HepG2 (cell line): ENCODE measurements at regions not wholly inside any gene's neighbourhood (a gene's known extent, or its start where the extent isn't known, plus 50 kb on each side); places are given as distances from the start of the nearest gene placed in this dataset.

Experiments
- ATAC-seq: fragments of 200-7000 bp; cut with Tn5 transposase; 3 replicates; pipeline ENCODE4 v1.9.1; 2020; ENCODE audit warnings: mild to moderate bottlenecking, moderate library complexity
- BruUV-seq: library from RNA; stranded (reverse); fragments of 400-500 nt; replicated peaks from 2 replicates; lab custom pipeline; 2021; lab: Mats Ljungman, UMichigan
- CTCF ChIA-PET: fragments of 300-600 bp; formaldehyde crosslinking; extraction: SDS; loops from one replicate; lab custom pipeline; 2021; ENCODE audit warnings: low total read pairs, inconsistent platforms, low intra/inter-chr PET ratio; lab: Yijun Ruan, JAX
- POLR2A ChIA-PET: fragments of 350-600 bp; sonication (Branson Sonifier 250); formaldehyde crosslinking; loops from one replicate; lab custom pipeline; 2020; ENCODE audit warnings: antibody characterized with exemption, inconsistent platforms; lab: Yijun Ruan, JAX
- DNase-seq: peaks from one replicate; pipeline ENCODE4 v3.0.0-alpha.2; 2015; ENCODE audit warnings: low spot score
- FAIRE-seq: peaks from 3 replicates; lab custom pipeline; 2011; peaks lifted over from hg19 to GRCh38; lab: Jason Lieb, UNC
- H2AFZ ChIP-seq: one replicate; pipeline ENCODE4 v1.6.1; 2011; ENCODE audit warnings: low read length, inconsistent platforms
- H3K27ac ChIP-seq: fragments of 300-600 bp; 3 replicates; pipeline ENCODE4 v1.8.0; 2011; ENCODE audit warnings: mixed run types, mild to moderate bottlenecking, mixed read lengths, low read length, inconsistent platforms; ENCODE audit not compliant: insufficient read depth; ENCODE audit errors: extremely low read length
- H3K27me3 ChIP-seq, 2 experiments: fragments of 200-600 bp in 1 of 2; 2 replicates in 1 of 2; 3 replicates in 1 of 2; pipeline versions ENCODE4 v1.6.0 to v1.8.0; 2011; ENCODE audit warnings: low read length in 2 of 2, mild to moderate bottlenecking in 2 of 2, moderate library complexity in 2 of 2, inconsistent platforms in 1 of 2; ENCODE audit not compliant: insufficient read depth in 2 of 2, control insufficient read depth in 1 of 2
- H3K36me3 ChIP-seq, 2 experiments: fragments of 200-600 bp in 1 of 2; replicated peaks in 1 of 2; 2 replicates in 1 of 2; 3 replicates in 1 of 2; pipeline versions ENCODE4 v1.5.1 to v1.8.0; 2011; ENCODE audit warnings: low read length in 2 of 2, inconsistent platforms in 1 of 2; ENCODE audit not compliant: insufficient read depth in 2 of 2, control insufficient read depth in 1 of 2
- H3K4me1 ChIP-seq: 2 replicates; pipeline ENCODE4 v1.5.1; 2012; ENCODE audit warnings: low read length, inconsistent platforms; ENCODE audit not compliant: insufficient read depth
- H3K4me2 ChIP-seq: 2 replicates; pipeline ENCODE4 v1.6.0; 2011; ENCODE audit warnings: low read depth, low read length, inconsistent platforms
- H3K4me3 ChIP-seq, 3 experiments: fragments of 200-600 bp in 1 of 3; sonication (generic), shearing (Covaris generic) in 1 of 3; replicated peaks in 1 of 3; 2 replicates each; pipeline ENCODE4 v1.5.1; 2011 to 2016; ENCODE audit warnings: low read length in 3 of 3, inconsistent platforms in 2 of 3, low read depth in 2 of 3, mild to moderate bottlenecking in 2 of 3, control low read depth in 1 of 3, mixed read lengths in 1 of 3; ENCODE audit not compliant: insufficient read depth in 1 of 3
- H3K79me2 ChIP-seq: one replicate; pipeline ENCODE4 v1.6.1; 2011; ENCODE audit warnings: low read length, inconsistent platforms; ENCODE audit not compliant: insufficient read depth
- H3K9ac ChIP-seq: 2 replicates; pipeline ENCODE4 v1.6.0; 2011; ENCODE audit warnings: mild to moderate bottlenecking, low read depth, low read length, inconsistent platforms; ENCODE audit not compliant: insufficient read depth
- H3K9me3 ChIP-seq: 2 replicates; pipeline ENCODE4 v1.5.1; 2012; ENCODE audit warnings: mild to moderate bottlenecking, low read length
- H4K20me1 ChIP-seq: 2 replicates; pipeline ENCODE4 v1.6.0; 2011; ENCODE audit warnings: inconsistent platforms, mild to moderate bottlenecking, low read length, moderate library complexity; ENCODE audit not compliant: insufficient read depth
- ARNTL ChIP-seq: sonication (generic); formaldehyde crosslinking; IDR thresholded peaks from 2 replicates; pipeline ENCODE4 v1.4.0; 2020; ENCODE audit warnings: mild to moderate bottlenecking, missing genetic modification reagents
- DMAP1 ChIP-seq: IDR thresholded peaks from 2 replicates; pipeline ENCODE4 v1.6.1; 2016
- MEIS1 ChIP-seq: sonication (generic); formaldehyde crosslinking; IDR thresholded peaks from 2 replicates; pipeline ENCODE4 v1.9.0; 2021; ENCODE audit warnings: mild to moderate bottlenecking, missing genetic modification reagents, moderate library complexity, borderline replicate concordance
- MTA1 ChIP-seq: sonication (generic); formaldehyde crosslinking; IDR thresholded peaks from 2 replicates; pipeline ENCODE4 v1.4.0; 2020; ENCODE audit warnings: missing genetic modification reagents, mild to moderate bottlenecking, borderline replicate concordance
- NR1H2 ChIP-seq: sonication (generic); formaldehyde crosslinking; IDR thresholded peaks from 2 replicates; pipeline ENCODE4 v1.8.1; 2022; ENCODE audit warnings: low read depth, missing genetic modification reagents, borderline replicate concordance
- NR3C1 ChIP-seq: sonication (generic); formaldehyde crosslinking; IDR thresholded peaks from 2 replicates; pipeline ENCODE4 v1.4.0; 2020; ENCODE audit warnings: missing genetic modification reagents
- SNAPC2 ChIP-seq: sonication (generic); formaldehyde crosslinking; IDR thresholded peaks from 2 replicates; pipeline ENCODE4 v1.8.1; 2022; ENCODE audit warnings: mild to moderate bottlenecking, missing genetic modification reagents
- ZKSCAN1 ChIP-seq: fragments of 150-350 bp; IDR thresholded peaks from 2 replicates; pipeline ENCODE4 v1.6.1; 2014; ENCODE audit warnings: low read length
- ZMAT3 ChIP-seq: sonication (generic); formaldehyde crosslinking; conservative IDR thresholded peaks from 2 replicates; pipeline ENCODE4 v1.7.0; 2021; ENCODE audit warnings: missing genetic modification reagents
- ZMYM3 ChIP-seq: sonication (generic); formaldehyde crosslinking; IDR thresholded peaks from 2 replicates; pipeline ENCODE4 v1.5.1; 2020; ENCODE audit warnings: mild to moderate bottlenecking, missing genetic modification reagents
- ZNF12 ChIP-seq: sonication (generic); formaldehyde crosslinking; IDR thresholded peaks from 2 replicates; pipeline ENCODE4 v1.5.0; 2020; ENCODE audit warnings: missing genetic modification reagents
- ZNF343 ChIP-seq: sonication (generic); formaldehyde crosslinking; IDR thresholded peaks from 2 replicates; pipeline ENCODE4 v1.4.0; 2020; ENCODE audit warnings: mild to moderate bottlenecking, missing genetic modification reagents
- ZNF546 ChIP-seq: sonication (generic); formaldehyde crosslinking; conservative IDR thresholded peaks from 2 replicates; pipeline ENCODE4 v1.8.1; 2023; ENCODE audit warnings: mild to moderate bottlenecking, missing genetic modification reagents
- WGBS: methylation state at CpG from one replicate; pipeline ENCODE4 v1.1.6; 2017; ENCODE audit warnings: low lambda C conversion rate; 5-methylcytosine and 5-hydroxymethylcytosine counted together
- in situ Hi-C: cut with HindIII; loops from 2 replicates; pipeline ENCODE4 v1.10.0; 2017; ENCODE audit warnings: low pct_unique_long_range_greater_than_20kb; ENCODE audit not compliant: extremely low pct_ligation_motif_present
- intact Hi-C: fragments of 100-400 bp; cut with micrococcal nuclease; formaldehyde crosslinking; loops from one replicate; pipeline ENCODE4 v1.10.0; 2022; ENCODE audit not compliant: unreplicated experiment

GRCh38 chr10:78557433-78557925, 511.3 kb upstream of the ZMIZ1 start:
- Histone ChIP-seq H3K4me2 (no peak overlapping the region), H3K79me2 (no peaks in the 10 kb centered on the region), H3K9ac (no peak overlapping the region), H4K20me1 (no peaks in the 10 kb centered on the region), H3K27me3 (peaks cover 0 to 5% of the 10 kb centered on the region in 2 experiments; a peak in 1 of 5 replicates), H3K4me3 (no peak overlapping the region)
- ChIA-PET POLR2A (no interaction called here), CTCF (no interaction called here)
- 50% methylated on average over 2 of the region's 2 CpGs for WGBS
- no peak for DNase-seq
- FAIRE-seq, result no peak
- in situ Hi-C loops (no loop called here), intact Hi-C loops (no loop called here)
- TF ChIP-seq ZMAT3 (CRISPR knock-in tag) (no peak), ZNF12 (CRISPR knock-in tag) (no peak), MTA1 (no peak), DMAP1 (no peak), ZNF546 (CRISPR knock-in tag) (no peak), ARNTL (CRISPR knock-in tag) (no peak), ZNF343 (CRISPR knock-in tag) (no peak), NR1H2 (CRISPR knock-in tag) (no peak), NR3C1 (CRISPR knock-in tag) (no peak), SNAPC2 (CRISPR knock-in tag) (no peak), MEIS1 (CRISPR knock-in tag) (no peak), ZMYM3 (CRISPR knock-in tag) (no peak), ZKSCAN1 (no peak)
- TF ChIP-seq, all 625 proteins: peak for 0
- no peak for ATAC-seq
- Histone ChIP-seq H3K36me3 (no peaks in the 10 kb centered on the region), H2AFZ (no peak overlapping the region), H3K9me3 (no peaks in the 10 kb centered on the region), H3K4me1 (peaks cover 39% of the 10 kb centered on the region), H3K27ac (no peak overlapping the region)
- BruUV-seq, result no TSS peak
